Activated naive CD8-positive, alpha-beta T cell (primary cell): ENCODE measurements at regions not wholly inside any gene's neighbourhood (a gene's known extent, or its start where the extent isn't known, plus 50 kb on each side); places are given as distances from the start of the nearest gene placed in this dataset.
"Not testable (repeated sequence)": the region's sequence is repeated elsewhere in the genome, so short reads cannot be mapped to it uniquely, and the experiment has no call there.

Experiments used
- H3K27ac Mint-ChIP-seq: one replicate; pipeline ENCODE4 v1.8.0; 2021; ENCODE audit warnings: mixed read lengths
- H3K27me3 Mint-ChIP-seq: one replicate; pipeline ENCODE4 v1.8.0; 2021; ENCODE audit warnings: mixed read lengths
- H3K36me3 Mint-ChIP-seq: one replicate; pipeline ENCODE4 v1.8.0; 2021; ENCODE audit warnings: mixed read lengths
- H3K4me1 Mint-ChIP-seq: one replicate; pipeline ENCODE4 v1.8.0; 2021; ENCODE audit warnings: low read depth, mixed read lengths
- H3K4me3 Mint-ChIP-seq: one replicate; pipeline ENCODE4 v1.8.0; 2021; ENCODE audit warnings: mild to moderate bottlenecking, mixed read lengths
- H3K9me3 Mint-ChIP-seq: one replicate; pipeline ENCODE4 v1.8.0; 2021; ENCODE audit warnings: low read depth, mixed read lengths

DNA sequence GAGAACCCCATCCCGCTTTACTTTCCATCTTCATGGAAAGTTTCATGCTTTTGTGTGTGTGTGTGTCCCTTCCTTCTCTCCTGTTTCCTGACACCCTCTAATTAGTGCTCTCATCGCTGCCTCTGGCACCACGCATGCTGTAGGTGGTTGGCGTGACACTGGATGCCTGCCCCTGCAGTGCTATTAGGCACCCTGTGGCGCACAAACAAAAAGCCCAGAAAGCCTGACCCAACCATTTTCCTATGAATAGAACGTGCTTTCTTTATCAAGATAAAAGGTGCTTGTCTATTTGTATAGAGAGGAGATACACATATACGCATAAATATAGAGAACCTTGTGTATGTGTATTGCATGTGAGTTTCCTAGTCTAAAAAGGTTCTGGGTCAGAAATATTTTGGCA is 120.8 kb upstream of the CDCA7L start:
- no peak overlapping the region for H3K27ac Mint-ChIP-seq
- no peaks in the 10 kb centered on the region for H3K36me3 Mint-ChIP-seq
- no peak overlapping the region for H3K4me3 Mint-ChIP-seq
- no peaks in the 10 kb centered on the region for H3K9me3 Mint-ChIP-seq
- peaks cover 11% of the 10 kb centered on the region for H3K27me3 Mint-ChIP-seq
- H3K4me1 Mint-ChIP-seq, result no peaks in the 10 kb centered on the region

DNA sequence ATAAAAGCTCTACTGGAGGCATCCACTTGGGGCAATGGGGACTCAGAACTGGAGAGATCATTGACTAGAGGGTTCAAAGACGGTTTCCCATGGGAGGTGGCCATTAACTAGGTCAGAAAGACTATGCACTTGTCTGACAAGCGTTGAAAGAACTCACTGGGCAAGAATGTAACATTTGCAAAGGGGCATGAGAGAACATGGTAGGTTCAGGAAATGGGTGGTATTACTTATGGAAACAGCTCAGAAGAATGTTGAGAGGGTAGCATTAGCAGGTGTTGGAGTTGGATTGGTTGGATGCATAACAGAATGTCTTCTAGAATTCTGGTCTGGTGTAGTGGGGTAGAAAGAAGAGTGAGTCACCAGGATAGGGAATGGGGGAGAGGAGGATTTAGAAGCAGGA is 119.1 kb upstream of the CDCA7L start:
- Mint-ChIP-seq H3K27me3 (peaks cover 16% of the 10 kb centered on the region), H3K27ac (no peak overlapping the region), H3K4me3 (no peak overlapping the region), H3K4me1 (no peaks in the 10 kb centered on the region), H3K9me3 (no peaks in the 10 kb centered on the region), H3K36me3 (no peaks in the 10 kb centered on the region)

DNA sequence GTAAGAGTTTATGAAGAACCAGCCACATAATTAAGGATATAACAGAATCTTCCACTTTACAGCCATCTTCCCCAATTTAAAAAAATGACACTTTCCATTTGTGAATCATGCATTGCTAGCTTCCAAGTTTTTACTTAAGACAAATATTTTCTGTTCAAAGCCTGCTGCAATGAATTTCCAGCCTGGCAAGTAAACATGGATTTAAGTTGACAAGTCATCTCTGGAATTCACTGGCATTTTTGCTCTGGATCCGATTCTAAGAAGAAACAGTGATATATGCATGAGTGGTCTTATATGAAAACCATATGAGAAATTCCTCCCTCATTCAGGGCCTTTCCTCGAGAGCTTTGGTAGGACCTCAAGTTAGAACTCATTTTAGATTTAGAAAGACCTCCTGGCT is 116.1 kb upstream of the CDCA7L start:
- H3K4me3 Mint-ChIP-seq, result no peak overlapping the region
- H3K27me3 Mint-ChIP-seq, result peaks cover 9% of the 10 kb centered on the region
- no peaks in the 10 kb centered on the region for H3K9me3 Mint-ChIP-seq
- no peaks in the 10 kb centered on the region for H3K4me1 Mint-ChIP-seq
- no peak overlapping the region for H3K27ac Mint-ChIP-seq
- no peaks in the 10 kb centered on the region for H3K36me3 Mint-ChIP-seq

DNA sequence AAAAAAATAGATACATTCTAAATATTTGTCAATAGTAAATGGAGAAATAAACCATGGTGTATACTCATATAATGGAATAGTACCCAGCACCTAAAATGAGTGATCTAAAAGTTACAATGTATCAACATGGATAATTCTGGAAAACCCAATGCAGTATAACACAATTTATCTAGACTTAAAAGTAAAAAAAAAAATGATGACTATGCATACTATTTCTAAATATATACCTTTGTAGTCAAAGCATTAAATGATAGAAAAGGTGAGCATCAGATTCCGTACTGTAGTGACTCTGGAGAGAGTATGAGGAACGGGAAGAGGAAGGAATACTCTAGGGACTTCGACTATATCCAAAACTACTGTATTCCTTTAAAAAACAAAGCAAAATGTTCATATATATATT is 115.2 kb upstream of the CDCA7L start:
- H3K9me3 Mint-ChIP-seq, result no peaks in the 10 kb centered on the region
- no peaks in the 10 kb centered on the region for H3K4me1 Mint-ChIP-seq
- H3K4me3 Mint-ChIP-seq, result no peak overlapping the region
- H3K27me3 Mint-ChIP-seq, result peaks cover 7% of the 10 kb centered on the region
- H3K27ac Mint-ChIP-seq, result no peak overlapping the region
- no peaks in the 10 kb centered on the region for H3K36me3 Mint-ChIP-seq

DNA sequence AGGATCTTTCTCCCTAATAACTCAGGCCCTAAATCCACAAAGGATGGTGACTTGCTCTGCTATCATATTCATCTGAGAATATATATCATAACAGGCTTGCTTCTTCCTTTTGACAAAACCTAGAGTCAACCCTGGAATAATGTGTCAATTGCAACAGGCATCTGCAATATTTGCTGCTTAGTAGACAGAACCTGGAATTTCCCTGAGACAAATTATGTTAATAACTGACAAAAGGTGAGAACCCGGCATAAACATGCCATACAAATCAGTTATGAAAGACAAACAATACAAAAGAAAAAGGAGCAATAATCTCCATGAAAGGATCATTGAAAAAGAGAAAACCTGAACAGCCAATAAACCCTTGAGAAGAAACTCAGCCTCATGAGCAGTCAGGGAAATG is 114.5 kb upstream of the CDCA7L start:
- Mint-ChIP-seq H3K4me3 (no peak overlapping the region), H3K27me3 (peaks cover 7% of the 10 kb centered on the region), H3K36me3 (no peaks in the 10 kb centered on the region), H3K9me3 (no peaks in the 10 kb centered on the region), H3K4me1 (no peaks in the 10 kb centered on the region), H3K27ac (no peak overlapping the region)

DNA sequence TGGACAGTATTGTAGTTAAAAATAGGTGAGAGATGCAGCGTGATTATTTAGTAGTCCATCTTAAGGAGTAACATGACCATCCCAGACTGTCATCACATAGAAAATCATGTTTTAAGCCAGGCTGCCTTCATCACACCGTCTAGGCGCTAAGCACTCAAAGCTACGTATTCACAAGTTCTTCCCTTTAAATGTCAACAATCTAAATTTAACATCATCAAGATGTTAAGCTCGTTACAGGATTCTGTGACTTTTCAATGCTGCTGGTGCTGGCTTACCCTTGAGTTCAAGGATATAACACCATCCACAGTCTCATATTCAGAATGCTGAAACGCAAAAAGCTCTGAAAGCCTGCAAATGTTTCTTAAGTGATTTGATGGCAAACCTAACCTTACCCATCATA is 109.5 kb upstream of the CDCA7L start:
- Mint-ChIP-seq H3K9me3 (no peaks in the 10 kb centered on the region), H3K4me3 (no peak overlapping the region), H3K4me1 (no peaks in the 10 kb centered on the region), H3K27me3 (peaks cover 8% of the 10 kb centered on the region), H3K27ac (no peak overlapping the region), H3K36me3 (no peaks in the 10 kb centered on the region)

DNA sequence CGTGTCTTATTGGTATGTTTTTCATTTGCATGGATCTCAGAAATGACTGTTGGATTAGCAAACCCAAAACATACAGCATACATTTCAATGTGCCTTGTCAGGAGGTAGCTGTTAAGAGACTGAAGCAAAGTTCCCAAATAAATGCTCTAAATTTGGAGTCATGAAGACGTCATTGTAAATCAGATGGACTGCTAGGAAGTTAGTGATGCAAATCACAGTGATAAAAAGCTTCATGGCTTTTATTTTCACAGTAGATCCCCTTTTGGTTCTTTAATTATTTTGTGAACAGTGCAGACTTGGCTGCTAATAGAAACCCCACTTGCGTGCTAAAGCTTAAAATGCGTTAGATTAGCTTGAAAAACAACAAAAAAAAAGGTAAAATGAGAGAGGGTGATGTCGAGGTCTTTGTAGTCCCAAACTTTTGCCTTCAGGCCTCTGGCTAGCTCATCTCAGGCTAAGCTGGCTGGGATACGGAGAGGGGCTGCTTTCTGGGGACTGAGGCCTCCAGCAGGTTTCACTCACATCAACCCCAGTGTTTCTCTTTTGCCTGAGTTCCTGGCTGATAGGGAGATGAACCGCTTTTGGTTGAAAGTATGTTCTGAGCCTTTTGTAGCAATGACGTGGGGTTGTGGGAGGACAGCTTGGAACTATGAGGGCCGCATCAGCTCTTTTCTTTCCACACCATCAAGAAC is 107.1 kb upstream of the CDCA7L start:
- no peaks in the 10 kb centered on the region for H3K4me1 Mint-ChIP-seq
- no peaks in the 10 kb centered on the region for H3K36me3 Mint-ChIP-seq
- H3K27me3 Mint-ChIP-seq, result peaks cover 6% of the 10 kb centered on the region
- no peak overlapping the region for H3K4me3 Mint-ChIP-seq
- H3K9me3 Mint-ChIP-seq, result no peaks in the 10 kb centered on the region
- H3K27ac Mint-ChIP-seq, result no peak overlapping the region

DNA sequence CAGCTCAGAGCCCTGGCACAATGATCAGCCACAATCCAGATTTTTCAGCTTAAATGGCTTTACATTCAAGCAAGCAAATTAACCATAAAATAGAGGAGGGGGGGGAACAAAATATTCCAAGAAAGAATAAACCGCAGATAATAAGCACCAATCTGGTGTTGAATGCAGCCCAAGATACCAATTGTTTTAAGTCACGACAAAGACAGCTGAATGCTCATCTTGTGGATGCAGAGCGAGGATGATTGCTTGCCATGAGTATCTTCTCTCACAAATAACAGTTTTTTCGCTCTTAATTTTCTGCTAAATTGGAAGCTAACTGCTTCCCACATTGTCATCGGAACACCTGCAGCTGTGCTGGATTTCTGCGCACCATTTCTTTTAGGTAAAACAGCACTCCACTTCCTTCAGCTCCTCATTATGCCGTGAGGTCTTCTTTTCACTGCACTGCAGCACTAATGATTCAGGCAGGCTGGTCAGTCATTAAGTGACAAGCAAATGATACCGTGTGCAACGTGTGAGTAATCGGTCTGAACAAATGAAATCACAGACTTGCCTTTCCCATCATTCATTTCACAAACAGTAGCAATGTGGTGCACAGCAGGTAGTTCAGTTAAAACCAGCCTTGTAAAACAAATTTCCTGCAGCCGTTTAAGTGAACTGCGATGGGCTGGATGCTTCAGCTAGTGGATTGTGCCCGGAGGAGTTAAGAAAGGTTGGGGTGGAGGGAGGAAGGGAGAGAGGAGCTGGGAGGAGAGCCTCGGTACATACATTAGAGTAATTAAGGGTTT is 106.4 kb upstream of the CDCA7L start:
- Mint-ChIP-seq H3K36me3 (no peaks in the 10 kb centered on the region), H3K27ac (no peak overlapping the region), H3K27me3 (peaks cover 6% of the 10 kb centered on the region), H3K9me3 (no peaks in the 10 kb centered on the region), H3K4me1 (no peaks in the 10 kb centered on the region), H3K4me3 (no peak overlapping the region)

DNA sequence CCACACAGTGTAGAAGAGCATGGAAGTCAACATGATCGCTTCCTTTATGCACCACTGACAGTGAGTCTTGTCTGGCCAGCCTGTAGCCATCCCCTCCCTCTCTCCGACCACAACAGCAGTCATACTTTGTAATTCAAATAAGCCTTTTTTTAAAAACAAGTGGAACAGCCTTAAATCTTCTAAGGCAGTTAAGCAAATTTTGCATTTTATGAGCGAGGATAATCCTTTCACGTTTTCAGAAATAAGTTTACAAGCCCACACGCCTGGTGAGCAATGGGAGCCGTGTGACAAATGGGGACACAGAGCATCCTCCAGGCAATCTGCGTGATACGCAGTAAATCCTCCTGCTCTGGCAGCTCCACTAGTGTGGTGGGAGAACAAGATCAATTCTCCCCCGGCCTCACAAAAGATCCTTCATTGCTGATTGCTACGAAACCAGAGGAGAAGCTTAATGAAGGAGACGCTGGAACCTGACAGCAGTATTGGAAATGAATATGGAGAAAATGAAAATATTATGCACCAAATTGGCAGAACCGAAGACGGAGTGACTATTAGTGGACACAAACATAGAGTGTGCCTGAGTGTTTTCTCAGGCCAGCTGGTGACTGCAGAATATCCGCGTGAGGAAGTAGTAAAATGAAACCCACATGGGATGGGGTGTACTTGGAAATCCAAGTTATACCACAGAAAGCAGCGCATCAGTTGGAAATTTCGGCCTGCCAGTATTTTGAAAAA is 104.2 kb upstream of the CDCA7L start:
- no peaks in the 10 kb centered on the region for H3K36me3 Mint-ChIP-seq
- no peak overlapping the region for H3K27ac Mint-ChIP-seq
- peaks cover 6% of the 10 kb centered on the region for H3K27me3 Mint-ChIP-seq
- H3K4me3 Mint-ChIP-seq, result no peak overlapping the region
- no peaks in the 10 kb centered on the region for H3K9me3 Mint-ChIP-seq
- H3K4me1 Mint-ChIP-seq, result no peaks in the 10 kb centered on the region

DNA sequence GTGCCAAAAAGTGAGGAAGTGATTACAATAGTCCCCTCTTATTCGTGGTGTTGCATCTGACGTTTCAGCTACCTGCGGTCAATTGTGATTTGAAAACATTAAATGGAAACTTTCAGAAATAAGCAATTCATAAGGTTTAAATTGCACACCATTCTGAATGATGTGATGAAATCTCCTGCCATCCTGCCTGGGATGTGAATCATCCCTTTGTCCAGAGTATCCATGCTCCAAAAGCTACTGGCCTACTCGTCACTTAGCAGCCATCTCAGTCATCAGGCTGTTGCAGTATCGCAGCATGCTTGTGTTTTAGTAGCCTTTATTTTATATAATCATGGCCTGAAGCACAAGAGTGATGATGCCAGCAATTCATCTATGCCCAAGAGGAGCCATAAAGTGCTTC is 97.7 kb upstream of the CDCA7L start:
- Mint-ChIP-seq H3K4me1 (no peaks in the 10 kb centered on the region), H3K9me3 (no peaks in the 10 kb centered on the region), H3K4me3 (no peak overlapping the region), H3K27me3 (peaks cover 8% of the 10 kb centered on the region), H3K27ac (no peak overlapping the region), H3K36me3 (no peaks in the 10 kb centered on the region)

DNA sequence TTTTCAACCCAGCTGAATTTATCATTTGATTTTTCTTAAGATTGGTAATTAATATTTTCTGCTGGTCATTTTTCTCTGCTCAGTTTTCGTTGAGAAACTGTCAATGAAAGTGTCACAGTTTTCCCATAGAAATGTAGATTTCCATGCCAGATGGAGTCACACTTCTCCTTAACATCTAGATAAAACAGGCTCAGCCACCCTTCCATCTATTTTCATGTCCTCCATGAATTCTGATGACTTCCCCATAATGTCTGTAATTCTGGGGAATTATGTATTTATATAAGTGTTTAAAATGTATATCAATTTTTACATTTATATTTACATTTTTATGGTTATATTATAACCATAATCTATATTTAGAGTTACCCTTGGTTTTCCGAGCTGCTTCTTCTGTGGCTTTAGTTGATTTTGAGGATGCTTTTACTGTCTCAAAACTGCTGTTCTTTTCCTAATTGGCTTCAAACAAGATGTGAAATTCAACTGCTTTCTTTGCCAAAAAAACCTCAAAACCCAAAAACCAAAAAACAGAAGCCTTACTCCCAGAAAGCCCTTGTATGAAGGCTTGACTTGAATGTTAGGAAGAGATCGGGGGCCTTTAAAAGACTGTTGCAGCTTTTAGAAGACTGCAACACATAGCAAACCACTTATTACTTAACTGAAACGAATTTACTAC is 95.4 kb upstream of the CDCA7L start:
- no peaks in the 10 kb centered on the region for H3K4me1 Mint-ChIP-seq
- H3K27me3 Mint-ChIP-seq, result peaks cover 10% of the 10 kb centered on the region
- H3K4me3 Mint-ChIP-seq, result no peak overlapping the region
- no peaks in the 10 kb centered on the region for H3K9me3 Mint-ChIP-seq
- H3K27ac Mint-ChIP-seq, result no peak overlapping the region
- no peaks in the 10 kb centered on the region for H3K36me3 Mint-ChIP-seq

DNA sequence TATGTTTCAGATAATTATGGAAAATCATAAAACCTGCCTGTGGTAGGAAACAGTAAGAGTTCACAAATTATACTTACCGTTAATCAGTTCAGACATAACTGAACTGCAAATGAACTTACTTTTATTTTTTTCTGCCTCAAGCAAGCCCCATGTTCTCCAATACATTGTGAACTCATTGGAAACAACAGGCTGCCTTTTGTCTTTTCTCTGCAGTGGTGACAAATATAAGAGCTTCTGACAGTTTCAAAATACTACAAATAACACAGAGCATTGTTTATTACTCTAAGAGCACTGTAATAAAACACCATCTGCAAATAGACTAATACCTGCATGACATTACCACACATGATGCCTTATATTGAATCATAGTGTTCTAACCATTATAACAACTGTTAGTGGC is 94.0 kb upstream of the CDCA7L start:
- Mint-ChIP-seq H3K36me3 (no peaks in the 10 kb centered on the region), H3K4me3 (no peak overlapping the region), H3K27ac (no peak overlapping the region), H3K27me3 (peaks cover 10% of the 10 kb centered on the region), H3K4me1 (no peaks in the 10 kb centered on the region), H3K9me3 (no peaks in the 10 kb centered on the region)

DNA sequence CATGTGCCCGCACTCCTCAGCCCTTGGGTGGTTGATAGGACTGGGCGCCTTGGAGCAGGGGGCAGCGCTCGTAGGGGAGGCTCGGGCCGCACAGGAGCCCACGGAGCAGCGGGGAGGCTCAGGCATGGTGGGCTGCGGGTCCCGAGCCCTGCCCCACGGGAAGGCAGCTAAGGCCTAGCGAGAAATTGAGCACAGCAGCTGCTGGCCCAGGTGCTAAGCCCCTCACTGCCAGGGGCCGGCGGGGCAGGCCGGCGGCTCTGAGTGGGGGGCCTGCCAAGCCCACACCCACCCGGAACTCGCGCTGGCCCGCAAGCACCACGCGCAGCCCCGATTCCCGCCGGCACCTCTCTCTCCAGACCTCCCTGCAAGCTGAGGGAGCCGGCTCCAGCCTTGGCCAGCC is 86.7 kb upstream of the CDCA7L start:
- H3K27ac Mint-ChIP-seq, result not testable (repeated sequence)

DNA sequence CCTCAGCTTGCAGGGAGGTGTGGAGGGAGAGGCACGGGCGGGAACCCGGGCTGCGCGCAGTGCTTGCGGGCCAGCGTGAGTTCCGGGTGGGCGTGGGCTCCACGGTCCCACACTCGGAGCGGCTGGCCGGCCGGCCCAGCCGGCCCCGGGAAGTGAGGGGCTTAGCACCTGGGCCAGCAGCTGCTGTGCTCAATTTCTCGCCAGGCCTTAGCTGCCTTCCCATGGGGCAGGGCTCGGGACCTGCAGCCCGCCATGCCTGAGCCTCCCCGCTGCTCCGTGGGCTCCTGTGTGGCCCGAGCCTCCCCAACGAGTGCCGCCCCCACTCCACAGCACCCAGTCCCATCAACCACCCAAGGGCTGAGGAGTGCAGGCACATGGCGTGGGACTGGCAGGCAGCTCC is 83.0 kb upstream of the CDCA7L start:
- not testable (repeated sequence) for H3K27ac Mint-ChIP-seq, H3K36me3 Mint-ChIP-seq, H3K9me3 Mint-ChIP-seq, H3K27me3 Mint-ChIP-seq, H3K4me1 Mint-ChIP-seq, H3K4me3 Mint-ChIP-seq

More for the DNA sequence above, 86.7 kb upstream of the CDCA7L start:
- H3K36me3 Mint-ChIP-seq, H3K27me3 Mint-ChIP-seq, H3K4me3 Mint-ChIP-seq, H3K4me1 Mint-ChIP-seq, H3K9me3 Mint-ChIP-seq: not testable (repeated sequence)

DNA sequence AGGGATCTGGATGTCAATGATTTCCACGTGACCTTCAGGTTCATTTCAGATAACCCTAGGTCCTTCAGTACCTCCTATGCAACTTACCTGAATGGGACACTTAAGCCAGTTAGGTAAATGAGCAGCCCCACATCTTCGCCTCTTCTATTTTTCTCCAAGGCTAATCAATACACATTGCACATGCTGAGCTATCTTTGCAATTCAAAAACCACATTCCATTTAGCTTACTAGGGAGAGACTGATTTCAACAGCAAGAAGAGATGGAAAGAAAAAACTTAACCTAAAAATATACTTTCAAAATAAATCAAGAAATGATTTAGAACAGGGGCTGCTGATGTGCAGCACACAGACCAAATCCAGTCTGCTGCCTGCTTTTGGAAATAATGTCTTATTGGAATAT is 81.8 kb upstream of the CDCA7L start:
- H3K27me3 Mint-ChIP-seq, result peaks cover 7% of the 10 kb centered on the region
- H3K4me1 Mint-ChIP-seq, result no peaks in the 10 kb centered on the region
- H3K4me3 Mint-ChIP-seq, result no peak overlapping the region
- no peaks in the 10 kb centered on the region for H3K36me3 Mint-ChIP-seq
- no peak overlapping the region for H3K27ac Mint-ChIP-seq
- no peaks in the 10 kb centered on the region for H3K9me3 Mint-ChIP-seq
